HG03442 (cell line): ENCODE measurements at regions not wholly inside any gene's neighbourhood (a gene's known extent, or its start where the extent isn't known, plus 50 kb on each side); places are given as distances from the start of the nearest gene placed in this dataset.

Experiments used
- ATAC-seq: cut with Tn5 transposase; IDR thresholded peaks from one replicate; pipeline ENCODE4 v1.9.1; 2021; ENCODE audit warnings: mild to moderate bottlenecking, moderate library complexity; ENCODE audit not compliant: unreplicated experiment

- ATAC-seq: no peak
Observed at GRCh38 chr12:41897593-41897992, 247.1 kb downstream of the GXYLT1 start.

DNA sequence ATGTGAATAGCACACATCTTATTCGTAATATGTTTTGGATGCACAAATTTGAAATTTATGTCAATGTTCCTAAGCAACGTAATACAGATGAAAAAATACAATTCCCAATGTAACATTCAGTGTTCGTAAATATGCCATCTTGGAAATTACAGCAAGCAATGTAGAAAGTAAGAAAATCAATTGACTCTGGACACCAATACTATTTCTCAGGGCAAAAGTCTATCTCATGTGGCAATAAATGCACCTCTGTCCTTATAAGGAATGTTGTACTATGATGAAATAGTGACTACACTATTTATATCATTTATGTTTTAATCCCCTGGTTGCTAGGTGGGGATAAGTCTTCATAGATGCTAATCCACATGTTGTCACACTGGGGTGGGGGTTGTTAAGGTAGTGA, 251.2 kb downstream of the GXYLT1 start:
- ATAC-seq: no peak

DNA sequence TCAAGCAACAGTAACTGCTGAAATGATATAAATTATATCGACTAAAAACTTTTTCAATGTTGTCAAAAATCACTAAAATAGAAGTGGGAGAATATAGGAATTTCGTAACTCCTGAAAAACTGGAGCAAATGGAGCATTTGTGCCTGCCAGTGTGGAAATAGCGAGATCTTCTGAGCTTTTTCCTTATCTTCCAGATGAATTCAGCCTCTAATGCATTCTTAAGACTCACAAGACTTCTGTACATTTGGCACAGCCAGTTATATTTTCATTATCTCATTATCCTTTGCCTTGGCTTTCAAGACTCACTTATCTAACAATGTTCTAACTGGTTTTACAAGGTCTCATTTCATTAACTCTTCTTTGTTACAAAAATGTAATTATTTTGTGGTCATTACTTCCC, 252.4 kb downstream of the GXYLT1 start:
- no peak for ATAC-seq

DNA sequence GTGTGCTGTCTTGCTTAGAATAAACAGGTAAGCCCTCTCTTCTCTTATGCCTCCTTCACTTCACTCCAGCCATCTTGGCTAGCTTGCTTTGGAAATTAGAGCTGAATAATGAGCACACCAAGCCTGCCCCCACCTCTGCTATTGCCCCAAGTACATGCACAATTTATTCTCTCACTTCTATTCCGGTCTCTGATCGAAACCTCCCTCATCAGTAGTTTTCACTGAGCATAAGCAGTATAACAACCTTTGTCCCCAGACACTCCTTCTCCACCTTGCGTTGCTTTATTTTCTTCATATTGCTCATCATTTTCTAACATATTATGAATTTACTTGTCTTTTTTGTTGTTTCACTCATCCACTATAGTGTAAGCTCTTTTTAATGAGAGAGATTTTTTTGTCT, 253.4 kb downstream of the GXYLT1 start:
- ATAC-seq: no peak

- no peak for ATAC-seq
Observed at GRCh38 chr12:41888285-41888684, 256.4 kb downstream of the GXYLT1 start.

- no peak for ATAC-seq
Observed at GRCh38 chr12:41881891-41882805, 262.5 kb downstream of the GXYLT1 start.

GRCh38 chr12:41869432-41869831, 275.2 kb downstream of the GXYLT1 start:
- no peak for ATAC-seq

DNA sequence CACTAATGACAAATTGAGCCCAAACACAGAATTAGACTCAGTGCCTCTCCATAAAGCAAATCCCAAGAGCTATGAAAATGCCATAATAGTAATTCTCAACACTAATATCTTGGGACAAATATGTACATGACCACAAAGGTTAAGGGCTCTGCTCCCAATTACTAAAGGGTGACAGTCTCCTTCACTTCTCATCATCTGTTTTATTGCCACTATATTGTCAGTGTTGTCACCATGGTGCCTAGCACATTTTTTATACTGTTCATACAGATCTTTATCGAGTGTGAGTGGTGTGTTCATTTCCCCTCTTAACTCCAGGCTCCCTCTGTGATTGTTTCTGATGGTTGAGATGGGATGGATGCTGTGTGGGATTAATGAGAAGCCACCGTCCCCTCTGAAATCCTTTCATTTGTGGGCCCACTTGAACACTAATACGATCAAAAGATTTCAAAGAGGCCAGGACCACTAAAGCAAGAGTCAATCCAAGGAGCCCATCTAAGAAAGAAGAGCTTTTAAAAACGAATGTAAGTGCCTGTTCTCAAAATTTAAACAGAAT, 277.7 kb downstream of the GXYLT1 start:
- no peak for ATAC-seq

GRCh38 chr12:41856228-41856627, 288.4 kb downstream of the GXYLT1 start:
- ATAC-seq: no peak

GRCh38 chr12:41850046-41850445, 294.6 kb downstream of the GXYLT1 start:
- ATAC-seq: no peak

- ATAC-seq: no peak
Observed at GRCh38 chr12:41846718-41847117, 298.0 kb downstream of the GXYLT1 start.

DNA sequence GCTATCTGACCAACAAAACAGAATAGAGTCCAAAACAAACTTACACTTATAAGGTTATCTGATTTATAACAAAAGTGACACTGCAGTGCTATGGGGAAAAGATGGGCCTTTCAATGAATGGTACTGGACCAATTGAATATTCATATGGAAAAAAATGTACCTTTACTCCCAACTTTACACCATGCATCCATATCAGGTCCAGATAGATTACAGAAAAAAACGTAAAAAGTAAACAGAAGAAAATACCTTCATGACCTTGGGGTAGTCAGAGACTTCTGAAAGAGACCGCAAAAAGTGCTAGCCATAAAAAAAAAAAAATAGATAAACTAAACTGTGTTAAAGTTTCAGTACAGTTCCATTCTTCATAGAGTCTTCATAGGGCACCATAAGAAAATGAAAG, 308.3 kb downstream of the GXYLT1 start:
- ATAC-seq: no peak

DNA sequence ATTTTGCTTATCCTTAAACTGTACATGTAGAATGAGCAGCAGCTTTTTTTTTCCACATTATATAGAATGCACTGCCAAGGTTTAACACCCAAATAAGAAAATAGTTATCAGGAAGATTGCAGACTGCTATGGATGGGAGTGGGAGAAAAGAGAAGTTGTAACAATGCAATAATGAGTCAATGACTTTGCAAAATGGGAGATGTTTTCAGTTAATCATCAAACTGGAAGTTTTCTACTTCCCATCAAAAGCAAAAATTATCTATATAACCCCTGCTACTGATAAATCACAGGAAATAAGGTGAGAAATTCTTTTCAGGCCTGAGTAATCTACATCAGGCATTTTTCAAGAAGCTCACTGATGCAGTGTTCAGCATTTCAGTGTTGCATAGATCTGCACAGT, 309.1 kb downstream of the GXYLT1 start:
- no peak for ATAC-seq

DNA sequence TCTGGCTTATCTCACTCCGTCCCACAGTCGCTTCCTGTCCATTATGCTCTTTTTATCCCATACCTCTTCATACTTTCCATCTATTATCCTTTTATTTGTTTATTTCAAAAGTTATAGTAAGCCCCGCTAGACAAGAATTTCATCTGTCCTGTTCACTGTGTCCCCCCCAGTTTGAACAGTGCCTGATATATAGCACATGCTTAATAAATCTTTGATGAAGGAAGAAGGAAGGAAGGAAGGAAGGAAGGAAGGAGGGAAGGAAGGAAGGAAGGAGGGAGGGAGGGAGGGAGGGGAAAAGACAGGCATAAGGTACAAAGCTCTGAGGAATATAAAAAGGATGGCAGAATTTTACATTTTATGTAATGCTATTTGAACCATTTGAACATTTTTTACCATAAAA, 324.7 kb downstream of the GXYLT1 start:
- no peak for ATAC-seq

- no peak for ATAC-seq
Observed at GRCh38 chr12:41804026-41804425, 340.6 kb downstream of the GXYLT1 start.

DNA sequence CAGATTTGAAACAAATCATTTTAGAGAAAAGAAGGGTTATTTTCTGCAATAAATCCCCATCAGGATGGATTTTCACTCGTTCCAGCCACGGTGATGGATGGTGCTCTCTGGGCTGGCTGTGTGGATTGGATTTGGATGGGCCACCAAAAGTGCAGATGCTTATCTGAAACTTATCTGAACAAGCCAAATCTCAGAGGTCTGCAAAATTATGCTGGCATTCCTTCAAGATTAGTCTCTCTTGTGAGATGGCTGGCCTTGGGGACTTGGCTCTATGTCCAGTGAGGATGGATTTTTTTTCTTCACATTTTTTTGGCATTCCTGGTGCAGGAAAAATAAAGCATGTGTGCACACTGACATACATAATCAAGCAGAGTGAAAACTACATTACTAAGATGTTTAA, 341.9 kb downstream of the GXYLT1 start:
- no peak for ATAC-seq

DNA sequence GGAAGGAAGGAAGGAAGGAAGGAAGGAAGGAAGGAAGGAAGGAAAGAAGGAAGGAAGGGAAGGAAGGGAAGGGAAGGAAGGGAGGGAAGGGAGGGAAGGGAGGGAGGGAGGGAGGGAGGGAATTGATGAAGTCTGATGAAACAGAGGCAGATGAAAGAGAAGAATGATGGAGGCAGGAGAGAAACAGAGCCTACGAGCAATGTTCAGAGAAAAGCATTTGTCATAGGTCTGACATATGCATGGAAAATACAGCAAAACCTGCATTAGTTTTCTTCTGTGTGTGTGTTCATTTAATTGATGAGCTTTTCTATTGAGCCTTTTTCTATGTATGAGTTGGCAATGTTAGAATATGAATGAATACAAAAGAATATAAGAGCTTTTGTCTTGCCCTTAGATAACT, 343.4 kb downstream of the GXYLT1 start:
- ATAC-seq: no peak

- no peak for ATAC-seq
Observed at GRCh38 chr12:41799671-41800070, 345.0 kb downstream of the GXYLT1 start.

DNA sequence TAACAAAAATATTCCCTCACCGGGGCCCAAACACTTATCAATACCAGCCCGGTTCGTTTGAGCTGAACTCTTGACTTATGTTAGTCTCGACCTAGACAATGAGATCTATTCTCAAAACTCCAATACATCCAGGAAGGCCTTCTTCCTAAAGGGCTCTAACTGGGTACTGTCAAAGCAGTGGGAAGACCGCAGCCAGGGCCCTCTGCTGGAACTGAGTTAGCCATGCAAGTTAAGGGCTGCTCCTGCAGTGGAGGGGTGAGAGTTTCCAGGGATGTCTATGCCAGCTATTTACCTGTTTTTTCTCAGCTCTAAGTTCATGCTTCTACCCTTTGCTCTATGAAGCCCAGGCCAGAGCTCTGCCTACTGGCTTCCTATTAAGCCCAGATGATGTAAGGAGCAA, 348.8 kb downstream of the GXYLT1 start:
- ATAC-seq: no peak

DNA sequence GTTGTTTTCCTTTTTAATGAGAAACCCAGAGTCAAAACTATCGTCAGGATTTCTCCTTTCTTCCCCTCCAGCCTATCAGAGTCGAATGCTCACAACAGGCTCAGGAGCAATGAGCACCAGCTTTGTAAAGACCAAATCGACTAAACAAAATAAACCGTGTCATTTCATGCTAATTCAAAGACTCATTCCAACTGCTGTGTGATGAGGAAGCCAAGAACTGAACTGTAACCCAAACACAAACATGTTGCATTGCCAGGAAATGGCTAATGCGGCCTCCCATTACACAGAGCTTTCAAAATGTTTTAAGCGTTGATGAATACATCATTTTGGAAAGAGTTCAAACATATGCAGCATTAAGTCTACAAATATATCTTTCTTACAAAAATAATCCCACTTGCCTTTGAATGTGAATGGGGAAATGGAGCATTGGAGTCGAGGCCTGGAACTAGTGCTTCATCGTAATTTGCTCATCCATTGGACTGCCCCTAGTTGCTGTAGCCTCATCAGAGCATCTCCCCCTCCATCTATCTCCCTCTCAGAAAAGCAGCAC, 349.5 kb downstream of the GXYLT1 start:
- ATAC-seq: no peak

GRCh38 chr12:41794336-41794735, 350.3 kb downstream of the GXYLT1 start:
- no peak for ATAC-seq

GRCh38 chr12:41784957-41785356, 359.7 kb downstream of the GXYLT1 start:
- ATAC-seq: no peak
